ENCODE measurements at regions not wholly inside any gene's neighbourhood (a gene's known extent, or its start where the extent isn't known, plus 50 kb on each side); places are given as distances from the start of the nearest gene placed in this dataset.

DNA sequence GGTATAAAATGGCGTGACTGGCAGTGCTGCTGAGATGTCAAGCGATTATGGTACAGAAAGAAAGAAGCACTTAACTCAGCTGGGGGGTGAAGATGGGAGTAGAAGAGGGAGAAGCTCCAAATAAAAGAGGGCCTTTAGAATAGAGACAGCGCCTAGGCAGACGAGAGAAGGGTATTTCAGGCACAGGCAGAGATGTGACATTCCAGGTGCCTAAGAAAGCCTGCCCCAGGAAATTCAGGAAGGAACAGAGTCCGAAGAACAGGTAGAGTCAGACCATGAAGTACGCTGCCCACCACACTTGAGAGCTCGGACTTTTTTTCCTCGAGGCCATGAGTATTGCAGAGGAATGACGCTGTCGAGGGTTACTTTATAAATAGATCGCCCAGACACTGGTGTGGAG lies 170.9 kb upstream of the ATF7IP start:
- no peak for TF ChIP-seq POLR2A (IDR thresholded peaks at IDR 0.05; ENCODE audit: low read depth)
- TF ChIP-seq, protein P1, sequence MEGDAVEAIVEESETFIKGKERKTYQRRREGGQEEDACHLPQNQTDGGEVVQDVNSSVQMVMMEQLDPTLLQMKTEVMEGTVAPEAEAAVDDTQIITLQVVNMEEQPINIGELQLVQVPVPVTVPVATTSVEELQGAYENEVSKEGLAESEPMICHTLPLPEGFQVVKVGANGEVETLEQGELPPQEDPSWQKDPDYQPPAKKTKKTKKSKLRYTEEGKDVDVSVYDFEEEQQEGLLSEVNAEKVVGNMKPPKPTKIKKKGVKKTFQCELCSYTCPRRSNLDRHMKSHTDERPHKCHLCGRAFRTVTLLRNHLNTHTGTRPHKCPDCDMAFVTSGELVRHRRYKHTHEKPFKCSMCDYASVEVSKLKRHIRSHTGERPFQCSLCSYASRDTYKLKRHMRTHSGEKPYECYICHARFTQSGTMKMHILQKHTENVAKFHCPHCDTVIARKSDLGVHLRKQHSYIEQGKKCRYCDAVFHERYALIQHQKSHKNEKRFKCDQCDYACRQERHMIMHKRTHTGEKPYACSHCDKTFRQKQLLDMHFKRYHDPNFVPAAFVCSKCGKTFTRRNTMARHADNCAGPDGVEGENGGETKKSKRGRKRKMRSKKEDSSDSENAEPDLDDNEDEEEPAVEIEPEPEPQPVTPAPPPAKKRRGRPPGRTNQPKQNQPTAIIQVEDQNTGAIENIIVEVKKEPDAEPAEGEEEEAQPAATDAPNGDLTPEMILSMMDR (IDR thresholded peaks at IDR 0.05) = no peak

Data from esophagus muscularis mucosa (tissue), 3 donors.